Endodermal cell (in vitro differentiated cells): ENCODE measurements at regions not wholly inside any gene's neighbourhood (a gene's known extent, or its start where the extent isn't known, plus 50 kb on each side); places are given as distances from the start of the nearest gene placed in this dataset.

Experiments
- DNase-seq: peaks from one replicate; pipeline ENCODE4 v3.0.0-alpha.2; 2017
- H3K27ac ChIP-seq: 2 replicates; pipeline ENCODE4 v1.5.1; 2013; ENCODE audit warnings: mild to moderate bottlenecking, low read depth, low read length, moderate library complexity
- H3K27me3 ChIP-seq: 2 replicates; pipeline ENCODE4 v1.6.1; 2013; ENCODE audit warnings: mild to moderate bottlenecking, low read length, moderate library complexity; ENCODE audit not compliant: insufficient read depth, control insufficient read depth, poor library complexity, severe bottlenecking
- H3K36me3 ChIP-seq: 2 replicates; pipeline ENCODE4 v1.7.0; 2013; ENCODE audit warnings: mild to moderate bottlenecking, low read length, moderate library complexity; ENCODE audit not compliant: control insufficient read depth, insufficient read depth
- H3K4me1 ChIP-seq: one replicate; pipeline ENCODE4 v1.7.0; 2013; ENCODE audit warnings: low read length; ENCODE audit not compliant: control insufficient read depth, insufficient read depth
- H3K4me3 ChIP-seq: 2 replicates; pipeline ENCODE4 v1.5.1; 2013; ENCODE audit warnings: mild to moderate bottlenecking, low read length, moderate library complexity
- H3K9ac ChIP-seq: 2 replicates; pipeline ENCODE4 v1.6.1; 2013; ENCODE audit warnings: mild to moderate bottlenecking, low read length, moderate library complexity; ENCODE audit not compliant: poor library complexity, severe bottlenecking; ENCODE audit errors: extremely low read depth
- H3K9me3 ChIP-seq: 2 replicates; pipeline ENCODE4 v1.6.1; 2013; ENCODE audit warnings: mild to moderate bottlenecking, low read length, moderate library complexity; ENCODE audit not compliant: control insufficient read depth
- H3K27ac Mint-ChIP-seq: 2 replicates; pipeline ENCODE4 v1.8.0; 2020; ENCODE audit warnings: mixed read lengths
- H3K27me3 Mint-ChIP-seq: 2 replicates; pipeline ENCODE4 v1.8.0; 2021; ENCODE audit warnings: mild to moderate bottlenecking, mixed read lengths; ENCODE audit not compliant: insufficient read depth
- H3K36me3 Mint-ChIP-seq: 2 replicates; pipeline ENCODE4 v1.8.0; 2020; ENCODE audit warnings: low read depth, mixed read lengths
- H3K4me1 Mint-ChIP-seq: 2 replicates; pipeline ENCODE4 v1.8.0; 2020; ENCODE audit warnings: mixed read lengths
- H3K4me3 Mint-ChIP-seq: 2 replicates; pipeline ENCODE4 v1.8.0; 2020; ENCODE audit warnings: mild to moderate bottlenecking, moderate library complexity, mixed read lengths
- H3K9me3 Mint-ChIP-seq: 2 replicates; pipeline ENCODE4 v1.8.0; 2020; ENCODE audit warnings: mild to moderate bottlenecking, mixed read lengths
- WGBS, 2 experiments: methylation state at CpG; one replicate each; pipeline versions ENCODE4 v1.1.5 to v1.1.7; 2013; ENCODE audit warnings: missing lambda C conversion rate in 2 of 2, mixed read lengths in 1 of 2; ENCODE audit not compliant: insufficient coverage in 1 of 2, insufficient read length in 1 of 2; 5-methylcytosine and 5-hydroxymethylcytosine counted together
- TF ChIP-seq, protein P1 (sequence below): fragments of 200-600 bp; sonication (generic); conservative IDR thresholded peaks from 2 replicates; pipeline ENCODE4 v1.5.0; 2021; ENCODE audit warnings: antibody characterized with exemption, mild to moderate bottlenecking

DNA sequence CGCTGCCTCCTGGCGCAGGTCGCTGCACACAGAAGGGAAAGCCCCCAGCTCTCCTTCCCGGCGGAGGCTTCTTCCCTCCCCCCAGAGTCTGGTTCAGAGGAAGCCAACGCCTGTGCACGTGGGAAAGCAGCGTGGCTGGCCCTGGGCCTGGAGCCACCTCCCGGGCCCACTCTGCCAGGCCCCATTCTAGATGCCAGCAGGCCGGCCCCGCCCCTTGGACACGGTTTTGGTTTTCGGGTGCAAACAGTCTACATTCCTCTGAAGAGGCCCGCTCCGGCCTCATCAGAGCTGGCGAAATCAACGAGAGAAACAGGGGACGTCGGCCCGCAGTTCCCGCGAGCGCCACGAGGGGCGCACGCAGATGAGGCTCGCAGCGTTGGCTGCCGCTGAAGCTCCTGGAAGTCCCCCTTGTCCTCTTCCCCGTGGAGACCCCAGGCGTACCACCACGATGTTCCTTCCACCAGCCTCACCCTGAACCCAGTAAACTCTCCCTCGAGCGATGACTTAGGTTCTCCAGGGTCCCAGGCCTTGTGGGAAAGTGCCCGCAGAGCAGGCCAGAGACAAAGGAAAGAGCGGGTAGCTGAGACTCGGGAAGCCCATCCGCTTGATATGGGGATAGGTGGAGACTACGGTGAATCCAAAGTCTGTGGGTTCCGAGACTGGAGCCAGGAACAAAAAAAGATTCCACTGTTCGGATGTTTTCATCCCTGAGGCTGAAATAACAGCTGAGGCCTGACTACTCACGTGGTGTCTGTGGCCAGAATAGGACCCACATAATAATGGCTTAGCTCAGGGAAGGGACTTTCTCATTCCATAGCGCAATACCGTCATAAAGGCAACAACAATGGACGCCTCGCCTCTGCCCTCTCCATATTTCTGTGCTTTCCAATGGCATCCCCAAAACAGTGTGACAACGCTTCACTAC, 64.2 kb downstream of the KLF4 start:
- Histone ChIP-seq H3K9ac (no peak overlapping the region), H3K36me3 (no peaks in the 10 kb centered on the region), H3K27me3 (peaks cover 21% of the 10 kb centered on the region), H3K27ac (no peak overlapping the region), H3K9me3 (no peaks in the 10 kb centered on the region), H3K4me3 (no peak overlapping the region), H3K4me1 (no peaks in the 10 kb centered on the region)
- TF ChIP-seq, protein P1, sequence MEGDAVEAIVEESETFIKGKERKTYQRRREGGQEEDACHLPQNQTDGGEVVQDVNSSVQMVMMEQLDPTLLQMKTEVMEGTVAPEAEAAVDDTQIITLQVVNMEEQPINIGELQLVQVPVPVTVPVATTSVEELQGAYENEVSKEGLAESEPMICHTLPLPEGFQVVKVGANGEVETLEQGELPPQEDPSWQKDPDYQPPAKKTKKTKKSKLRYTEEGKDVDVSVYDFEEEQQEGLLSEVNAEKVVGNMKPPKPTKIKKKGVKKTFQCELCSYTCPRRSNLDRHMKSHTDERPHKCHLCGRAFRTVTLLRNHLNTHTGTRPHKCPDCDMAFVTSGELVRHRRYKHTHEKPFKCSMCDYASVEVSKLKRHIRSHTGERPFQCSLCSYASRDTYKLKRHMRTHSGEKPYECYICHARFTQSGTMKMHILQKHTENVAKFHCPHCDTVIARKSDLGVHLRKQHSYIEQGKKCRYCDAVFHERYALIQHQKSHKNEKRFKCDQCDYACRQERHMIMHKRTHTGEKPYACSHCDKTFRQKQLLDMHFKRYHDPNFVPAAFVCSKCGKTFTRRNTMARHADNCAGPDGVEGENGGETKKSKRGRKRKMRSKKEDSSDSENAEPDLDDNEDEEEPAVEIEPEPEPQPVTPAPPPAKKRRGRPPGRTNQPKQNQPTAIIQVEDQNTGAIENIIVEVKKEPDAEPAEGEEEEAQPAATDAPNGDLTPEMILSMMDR = peak; percentile 98
- Mint-ChIP-seq H3K27me3 (peaks cover 51% of the 10 kb centered on the region), H3K27ac (peak overlapping the region; percentile 68), H3K36me3 (no peaks in the 10 kb centered on the region), H3K4me3 (peak overlapping the region; percentile 32), H3K4me1 (peaks cover 4% of the 10 kb centered on the region), H3K9me3 (no peaks in the 10 kb centered on the region)
- WGBS, 2 experiments = 42 to 58% methylated on average over 26 to 47 of the region's 47 CpGs
- DNase-seq = peak; percentile 94

DNA sequence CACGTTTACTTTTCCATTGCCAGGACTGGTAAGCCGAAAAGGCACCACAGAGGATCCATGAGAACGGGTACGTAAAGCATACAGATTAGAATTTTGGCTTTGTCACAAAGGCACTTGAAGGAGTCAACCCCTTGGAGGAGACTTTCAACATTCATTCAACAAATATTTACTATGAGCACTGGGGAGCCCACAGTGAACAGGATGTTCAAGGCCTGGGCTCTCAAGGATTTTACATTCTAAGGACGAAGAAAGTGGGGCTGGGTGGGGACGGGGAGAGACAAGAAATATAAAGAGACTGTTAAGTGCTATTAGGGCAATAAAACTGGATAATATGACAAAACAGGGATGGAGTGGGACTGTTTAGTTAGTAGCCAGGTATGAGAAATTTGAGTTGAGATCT, 66.0 kb downstream of the KLF4 start:
- TF ChIP-seq, protein P1 = no peak
- WGBS, 2 experiments = 93 to 94% methylated on average over 6 of the region's 6 CpGs
- peaks cover 56% of the 10 kb centered on the region for H3K27me3 Mint-ChIP-seq

DNA sequence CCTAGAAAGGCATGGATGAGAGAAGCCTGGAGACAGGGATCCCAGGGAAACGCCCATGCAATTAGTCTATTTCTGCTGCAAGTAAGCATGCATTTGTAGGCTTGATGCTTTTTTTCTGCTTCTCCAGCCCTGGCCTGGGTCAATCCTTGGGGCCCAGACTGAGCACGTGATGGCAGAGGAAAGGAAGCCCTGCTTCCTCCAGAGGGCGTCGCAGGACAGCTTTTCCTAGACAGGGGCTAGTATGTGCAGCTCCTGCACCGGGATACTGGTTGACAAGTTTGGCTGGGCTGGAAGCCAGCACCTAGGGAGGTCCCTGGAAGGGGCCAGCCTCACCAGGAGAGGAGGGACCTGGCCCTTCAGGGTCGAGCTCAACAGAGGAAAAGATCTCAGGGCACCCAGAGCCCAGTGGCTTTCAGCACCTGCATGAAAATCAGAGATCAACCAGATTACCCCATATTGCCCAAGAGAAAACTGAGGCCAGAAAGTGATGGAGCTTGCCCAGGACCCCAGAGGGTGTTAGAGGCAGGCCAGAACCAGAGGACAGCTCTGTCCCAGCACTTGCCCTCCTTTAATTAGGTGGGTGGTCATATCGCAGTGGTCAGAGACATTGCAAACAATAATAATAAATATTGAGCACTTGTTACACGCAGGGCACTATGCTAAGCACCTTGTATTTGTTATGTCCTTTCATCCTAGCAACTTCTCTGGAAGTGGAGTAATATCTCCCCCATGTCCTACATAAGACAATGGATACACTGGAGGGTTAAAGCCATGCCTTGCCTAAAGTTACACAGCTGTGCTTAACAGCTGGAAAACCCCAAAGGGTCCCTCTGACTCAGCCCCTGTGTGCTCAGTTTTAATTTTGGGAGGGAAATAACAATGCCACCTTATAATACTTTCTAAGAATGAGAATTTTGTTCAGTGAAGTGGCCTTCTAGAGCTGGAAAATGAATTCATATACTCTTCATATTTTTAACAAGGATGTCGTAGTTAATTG, 67.1 kb downstream of the KLF4 start:
- no peak overlapping the region for H3K4me3 Mint-ChIP-seq
- H3K27me3 Mint-ChIP-seq = peaks cover 54% of the 10 kb centered on the region
- no peaks in the 10 kb centered on the region for H3K4me1 ChIP-seq
- peak; percentile 96 for DNase-seq
- H3K27me3 ChIP-seq = peaks cover 16% of the 10 kb centered on the region
- no peaks in the 10 kb centered on the region for H3K9me3 ChIP-seq
- H3K27ac Mint-ChIP-seq = no peak overlapping the region
- peaks cover 4% of the 10 kb centered on the region for H3K4me1 Mint-ChIP-seq
- TF ChIP-seq, protein P1 = peak; percentile 93
- no peaks in the 10 kb centered on the region for H3K36me3 Mint-ChIP-seq
- H3K27ac ChIP-seq = no peak overlapping the region
- H3K9me3 Mint-ChIP-seq = no peaks in the 10 kb centered on the region
- H3K36me3 ChIP-seq = no peaks in the 10 kb centered on the region
- no peak overlapping the region for H3K4me3 ChIP-seq
- 29 to 33% methylated on average over 7 to 9 of the region's 9 CpGs for WGBS, 2 experiments
- no peak overlapping the region for H3K9ac ChIP-seq

More for the DNA sequence above, 66.0 kb downstream of the KLF4 start:
- no peak overlapping the region for H3K27ac Mint-ChIP-seq
- Histone ChIP-seq H3K36me3 (no peaks in the 10 kb centered on the region), H3K9ac (no peak overlapping the region), H3K27me3 (peaks cover 16% of the 10 kb centered on the region), H3K4me3 (no peak overlapping the region), H3K27ac (no peak overlapping the region), H3K4me1 (no peaks in the 10 kb centered on the region), H3K9me3 (no peaks in the 10 kb centered on the region)
- H3K4me1 Mint-ChIP-seq = peaks cover 4% of the 10 kb centered on the region
- H3K36me3 Mint-ChIP-seq = no peaks in the 10 kb centered on the region
- no peak for DNase-seq
- no peak overlapping the region for H3K4me3 Mint-ChIP-seq
- H3K9me3 Mint-ChIP-seq = no peaks in the 10 kb centered on the region
